ENCODE measurements at regions not wholly inside any gene's neighbourhood (a gene's known extent, or its start where the extent isn't known, plus 50 kb on each side); places are given as distances from the start of the nearest gene placed in this dataset.
A peak's percentile ranks its signal among the peaks of the same experiment; 100 is the strongest.

GRCh38 chr12:89947437-89948270 is 239.0 kb upstream of the ATP2B1 start:
- peak; percentile 93 for DNase-seq (ENCODE audit: low read depth)
- no peak overlapping the region for H3K4me3 ChIP-seq (ENCODE audit: low read length)
- no peak for TF ChIP-seq CTCF (conservative IDR thresholded peaks at IDR 0.05; ENCODE audit: low read depth, low read length)

DNA sequence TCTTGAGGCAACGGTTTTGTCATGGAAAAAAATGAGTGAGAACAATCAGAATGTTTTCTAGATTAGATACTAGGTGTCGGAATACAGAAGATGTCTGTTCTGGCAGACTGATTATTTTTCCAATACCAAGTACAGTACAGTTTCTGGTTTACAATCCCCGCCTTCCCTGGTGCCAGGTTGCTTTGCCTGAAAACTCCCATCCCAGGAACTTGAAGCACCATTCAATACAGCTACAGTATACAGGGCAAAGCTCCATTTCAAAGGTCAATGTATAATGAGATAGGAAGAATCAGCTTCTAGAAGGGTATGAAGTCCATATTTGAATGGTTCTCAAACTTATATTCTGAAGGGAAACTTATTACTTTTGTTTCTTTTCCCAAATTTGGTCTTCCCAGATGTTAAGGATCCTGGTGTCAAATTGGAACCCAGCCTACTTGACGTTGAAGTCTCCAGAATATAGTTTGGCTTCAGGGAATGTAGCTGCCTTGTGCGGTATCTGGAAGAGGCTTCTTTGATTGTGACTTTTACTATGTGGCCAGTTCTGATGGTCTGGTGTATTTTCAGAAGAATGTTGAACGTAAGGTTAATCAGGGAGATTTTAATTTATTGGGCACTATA is 238.0 kb upstream of the ATP2B1 start:
- H3K4me3 ChIP-seq (ENCODE audit: low read length) = no peak overlapping the region
- no peak for DNase-seq (ENCODE audit: low read depth)
- TF ChIP-seq CTCF (conservative IDR thresholded peaks at IDR 0.05; ENCODE audit: low read depth, low read length) = no peak

GRCh38 chr12:89945123-89945522 is 236.5 kb upstream of the ATP2B1 start:
- no peak for TF ChIP-seq CTCF (conservative IDR thresholded peaks at IDR 0.05; ENCODE audit: low read depth, low read length)
- H3K4me3 ChIP-seq (ENCODE audit: low read length) = no peak overlapping the region

GRCh38 chr12:89943463-89943862 is 234.8 kb upstream of the ATP2B1 start:
- H3K4me3 ChIP-seq (ENCODE audit: low read length) = no peak overlapping the region
- no peak for TF ChIP-seq CTCF (conservative IDR thresholded peaks at IDR 0.05; ENCODE audit: low read depth, low read length)
- DNase-seq (ENCODE audit: low read depth) = no peak

More at GRCh38 chr12:89945123-89945522, 236.5 kb upstream of the ATP2B1 start:
- peak; percentile 32 for DNase-seq (ENCODE audit: low read depth)

DNA sequence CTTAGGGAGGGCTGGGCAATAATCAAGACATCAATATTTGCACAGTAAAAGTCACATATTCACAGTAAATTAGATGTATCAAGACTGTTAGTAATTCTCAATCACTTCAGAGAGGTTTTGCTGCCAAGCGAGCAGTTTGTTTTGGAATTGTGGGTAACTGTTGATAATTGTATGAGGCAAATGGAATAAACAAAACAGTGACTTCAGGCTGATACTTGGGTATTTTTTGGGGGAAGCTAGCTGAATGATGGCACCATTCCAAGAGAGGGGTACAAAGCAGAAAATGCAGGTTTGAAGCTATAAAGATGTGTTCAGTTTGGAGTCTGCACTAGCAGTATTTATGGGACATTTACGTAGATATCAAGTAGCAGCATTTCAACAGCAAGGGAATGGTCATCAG is 232.8 kb upstream of the ATP2B1 start:
- TF ChIP-seq CTCF (conservative IDR thresholded peaks at IDR 0.05; ENCODE audit: low read depth, low read length) = no peak
- H3K4me3 ChIP-seq (ENCODE audit: low read length) = no peak overlapping the region
- no peak for DNase-seq (ENCODE audit: low read depth)

DNA sequence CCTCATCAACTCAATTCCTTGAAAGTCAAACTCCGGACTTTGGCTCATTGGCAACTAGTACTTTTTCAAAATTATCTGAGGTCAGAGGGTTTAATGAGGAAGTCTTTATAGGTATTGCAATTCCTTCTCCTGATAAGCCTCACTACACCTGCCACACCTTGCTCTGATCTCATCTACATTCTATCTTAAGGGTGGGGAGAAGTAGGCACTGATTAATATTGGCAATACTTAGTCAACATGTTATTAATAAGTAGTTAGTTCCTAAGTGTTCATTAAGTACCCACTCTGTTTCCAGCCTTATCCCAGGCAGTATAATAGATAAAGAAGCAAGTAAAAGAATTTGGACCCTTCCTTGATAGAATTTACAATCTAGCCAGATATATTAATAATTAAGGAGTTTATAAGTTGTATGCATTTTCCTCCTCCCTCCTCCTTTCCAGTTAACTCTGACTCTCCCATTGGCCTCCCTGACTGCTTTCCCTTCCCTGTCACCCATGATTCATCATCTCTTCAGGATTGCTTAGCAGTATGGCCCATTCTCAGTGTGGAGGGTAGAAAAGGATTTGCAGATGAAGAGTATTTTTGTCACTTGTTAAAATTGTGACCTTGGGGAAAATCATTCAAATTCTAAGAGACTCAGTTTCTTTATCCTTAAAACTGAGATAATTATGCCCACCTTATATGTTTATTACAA is 231.0 kb upstream of the ATP2B1 start:
- no peak for DNase-seq (ENCODE audit: low read depth)
- H3K4me3 ChIP-seq (ENCODE audit: low read length) = no peak overlapping the region
- no peak for TF ChIP-seq CTCF (conservative IDR thresholded peaks at IDR 0.05; ENCODE audit: low read depth, low read length)

Measured in retinal pigment epithelial cell (primary cell).